GM19463 (cell line): ENCODE measurements at regions not wholly inside any gene's neighbourhood (a gene's known extent, or its start where the extent isn't known, plus 50 kb on each side); places are given as distances from the start of the nearest gene placed in this dataset.

Experiments used
- ATAC-seq: cut with Tn5 transposase; IDR thresholded peaks from one replicate; pipeline ENCODE4 v1.9.1; 2021; ENCODE audit warnings: mild to moderate bottlenecking, moderate library complexity; ENCODE audit not compliant: unreplicated experiment

- no peak for ATAC-seq
Measured at GRCh38 chr6:165961233-165961632, 206.4 kb downstream of the TBXT start.

- no peak for ATAC-seq
Measured at GRCh38 chr6:165960695-165961094, 207.0 kb downstream of the TBXT start.

GRCh38 chr6:165959627-165960026 is 208.0 kb downstream of the TBXT start:
- no peak for ATAC-seq

GRCh38 chr6:165956874-165957273 is 210.8 kb downstream of the TBXT start:
- no peak for ATAC-seq

- no peak for ATAC-seq
Measured at GRCh38 chr6:165952514-165952913, 215.1 kb downstream of the TBXT start.

GRCh38 chr6:165950316-165950715 is 217.3 kb downstream of the TBXT start:
- no peak for ATAC-seq

GRCh38 chr6:165949324-165949723 is 218.3 kb downstream of the TBXT start:
- no peak for ATAC-seq

- no peak for ATAC-seq
Measured at GRCh38 chr6:165944002-165944466, 223.6 kb downstream of the TBXT start.

GRCh38 chr6:165941786-165942185 is 225.9 kb downstream of the TBXT start:
- ATAC-seq = no peak

- ATAC-seq = no peak
Measured at GRCh38 chr6:165941249-165941775, 226.3 kb downstream of the TBXT start.

- no peak for ATAC-seq
Measured at GRCh38 chr6:165940366-165940765, 227.3 kb downstream of the TBXT start.

- ATAC-seq = no peak
Measured at GRCh38 chr6:165939601-165940290, 227.9 kb downstream of the TBXT start.

- no peak for ATAC-seq
Measured at GRCh38 chr6:165939047-165939446, 228.6 kb downstream of the TBXT start.

GRCh38 chr6:165937564-165938358 is 229.9 kb downstream of the TBXT start:
- ATAC-seq = no peak

- no peak for ATAC-seq
Measured at GRCh38 chr6:165936660-165937059, 231.0 kb downstream of the TBXT start.

GRCh38 chr6:165936096-165936495 is 231.6 kb downstream of the TBXT start:
- no peak for ATAC-seq

- ATAC-seq = no peak
Measured at GRCh38 chr6:165931675-165932074, 236.0 kb downstream of the TBXT start.

GRCh38 chr6:165930668-165931214 is 236.9 kb downstream of the TBXT start:
- ATAC-seq = no peak

- no peak for ATAC-seq
Measured at GRCh38 chr6:165929607-165930006, 238.0 kb downstream of the TBXT start.

- no peak for ATAC-seq
Measured at GRCh38 chr6:165926378-165926777, 241.3 kb downstream of the TBXT start.

GRCh38 chr6:165925474-165926156 is 242.0 kb downstream of the TBXT start:
- ATAC-seq = no peak
